RWPE2 (cell line): ENCODE measurements at regions not wholly inside any gene's neighbourhood (a gene's known extent, or its start where the extent isn't known, plus 50 kb on each side); places are given as distances from the start of the nearest gene placed in this dataset.
"Not testable (repeated sequence)": the region's sequence is repeated elsewhere in the genome, so short reads cannot be mapped to it uniquely, and the experiment has no call there.

Experiments
- ATAC-seq: fragments of 200-7000 bp; cut with Tn5 transposase; 3 replicates; pipeline ENCODE4 v1.9.1; 2021; ENCODE audit warnings: low read depth
- DNase-seq: peaks from one replicate; pipeline ENCODE4 v3.0.0-alpha.2; 2020; ENCODE audit warnings: low spot score
- H3K27ac ChIP-seq: fragments of 450-650 bp; 2 replicates; pipeline ENCODE4 v1.5.1; 2017; ENCODE audit warnings: mild to moderate bottlenecking; ENCODE audit not compliant: poor library complexity, severe bottlenecking
- H3K27me3 ChIP-seq: fragments of 250-450 bp; sonication (Bioruptor Pico); 2 replicates; pipeline ENCODE4 v1.5.1; 2021; ENCODE audit warnings: mild to moderate bottlenecking, moderate library complexity; ENCODE audit not compliant: insufficient read depth, poor library complexity, severe bottlenecking
- H3K36me3 ChIP-seq: fragments of 250-450 bp; sonication (Bioruptor Pico); 2 replicates; pipeline ENCODE4 v1.5.1; 2020; ENCODE audit warnings: low read depth, mild to moderate bottlenecking, moderate library complexity
- H3K4me1 ChIP-seq: fragments of 250-450 bp; sonication (Bioruptor Pico); 2 replicates; pipeline ENCODE4 v1.5.1; 2021; ENCODE audit warnings: mild to moderate bottlenecking, moderate library complexity; ENCODE audit not compliant: insufficient read depth, poor library complexity, severe bottlenecking
- H3K4me3 ChIP-seq: fragments of 250-450 bp; sonication (Bioruptor Pico); 2 replicates; pipeline ENCODE4 v1.5.1; 2021; ENCODE audit warnings: mild to moderate bottlenecking, moderate library complexity; ENCODE audit not compliant: severe bottlenecking
- H3K9me3 ChIP-seq: fragments of 250-450 bp; sonication (Bioruptor Pico); 2 replicates; pipeline ENCODE4 v1.5.1; 2021; ENCODE audit warnings: mild to moderate bottlenecking, moderate library complexity; ENCODE audit not compliant: severe bottlenecking
- TF ChIP-seq, protein P1 (sequence below): fragments of 450-650 bp; IDR thresholded peaks from one replicate; pipeline ENCODE4 v1.5.1; 2017; ENCODE audit warnings: mild to moderate bottlenecking, moderate library complexity; ENCODE audit not compliant: poor library complexity, severe bottlenecking

DNA sequence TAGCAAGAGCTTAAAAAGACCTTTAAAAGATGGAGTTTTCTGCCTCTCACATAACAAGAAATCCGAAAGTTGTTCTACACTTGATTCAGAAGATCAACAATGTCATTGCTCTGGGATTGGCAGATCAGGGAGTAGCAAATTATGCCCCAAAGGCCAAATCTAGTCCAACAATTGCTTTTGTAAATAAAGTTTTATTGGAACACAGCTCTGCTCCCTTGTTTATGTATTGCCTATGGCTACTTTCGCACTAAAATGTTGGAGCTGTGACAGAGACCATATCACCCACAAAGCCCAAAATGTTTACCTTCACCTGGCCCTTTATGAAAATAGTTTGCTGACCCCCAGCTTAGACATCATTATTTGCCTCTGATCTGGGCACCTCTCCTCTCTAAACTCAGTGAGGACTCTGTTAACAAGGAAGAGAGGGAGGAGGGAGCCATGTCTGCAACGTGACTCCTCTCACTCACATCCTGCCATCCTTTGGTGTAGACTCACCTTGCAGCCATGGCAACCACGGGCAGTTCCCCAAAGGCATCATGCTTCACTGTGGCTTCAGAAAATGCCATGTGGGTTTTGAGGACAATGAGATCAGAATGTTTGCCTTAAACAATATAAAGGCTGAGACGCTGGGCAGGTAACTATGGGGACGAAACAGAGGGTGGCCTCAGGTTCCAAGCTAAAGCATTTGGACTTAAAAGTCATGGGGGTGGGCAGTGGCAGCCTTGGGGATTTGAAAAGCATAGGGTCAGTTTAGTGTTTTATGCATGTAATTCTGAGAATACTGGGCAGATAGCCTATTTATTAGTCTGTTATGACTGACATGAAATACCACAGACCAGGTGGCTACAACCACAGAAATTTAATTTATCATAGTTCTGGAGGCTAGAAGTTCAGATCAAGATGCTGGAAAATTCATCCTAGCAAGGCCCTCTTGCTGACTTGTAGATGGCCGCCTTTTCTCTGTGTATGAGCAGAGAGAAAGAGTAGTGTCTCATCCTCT is 149.7 kb upstream of the TNFAIP3 start:
- ATAC-seq (peak; percentile 78; the same call in 2 of the 3 replicates), DNase-seq (peak; percentile 67)
- TF ChIP-seq, protein P1, sequence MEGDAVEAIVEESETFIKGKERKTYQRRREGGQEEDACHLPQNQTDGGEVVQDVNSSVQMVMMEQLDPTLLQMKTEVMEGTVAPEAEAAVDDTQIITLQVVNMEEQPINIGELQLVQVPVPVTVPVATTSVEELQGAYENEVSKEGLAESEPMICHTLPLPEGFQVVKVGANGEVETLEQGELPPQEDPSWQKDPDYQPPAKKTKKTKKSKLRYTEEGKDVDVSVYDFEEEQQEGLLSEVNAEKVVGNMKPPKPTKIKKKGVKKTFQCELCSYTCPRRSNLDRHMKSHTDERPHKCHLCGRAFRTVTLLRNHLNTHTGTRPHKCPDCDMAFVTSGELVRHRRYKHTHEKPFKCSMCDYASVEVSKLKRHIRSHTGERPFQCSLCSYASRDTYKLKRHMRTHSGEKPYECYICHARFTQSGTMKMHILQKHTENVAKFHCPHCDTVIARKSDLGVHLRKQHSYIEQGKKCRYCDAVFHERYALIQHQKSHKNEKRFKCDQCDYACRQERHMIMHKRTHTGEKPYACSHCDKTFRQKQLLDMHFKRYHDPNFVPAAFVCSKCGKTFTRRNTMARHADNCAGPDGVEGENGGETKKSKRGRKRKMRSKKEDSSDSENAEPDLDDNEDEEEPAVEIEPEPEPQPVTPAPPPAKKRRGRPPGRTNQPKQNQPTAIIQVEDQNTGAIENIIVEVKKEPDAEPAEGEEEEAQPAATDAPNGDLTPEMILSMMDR, result no peak
- no peaks in the 10 kb centered on the region for H3K36me3 ChIP-seq
- no peak overlapping the region for H3K27ac ChIP-seq
- no peak overlapping the region for H3K4me3 ChIP-seq
- no peaks in the 10 kb centered on the region for H3K9me3 ChIP-seq
- no peaks in the 10 kb centered on the region for H3K27me3 ChIP-seq
- H3K4me1 ChIP-seq, result no peaks in the 10 kb centered on the region

DNA sequence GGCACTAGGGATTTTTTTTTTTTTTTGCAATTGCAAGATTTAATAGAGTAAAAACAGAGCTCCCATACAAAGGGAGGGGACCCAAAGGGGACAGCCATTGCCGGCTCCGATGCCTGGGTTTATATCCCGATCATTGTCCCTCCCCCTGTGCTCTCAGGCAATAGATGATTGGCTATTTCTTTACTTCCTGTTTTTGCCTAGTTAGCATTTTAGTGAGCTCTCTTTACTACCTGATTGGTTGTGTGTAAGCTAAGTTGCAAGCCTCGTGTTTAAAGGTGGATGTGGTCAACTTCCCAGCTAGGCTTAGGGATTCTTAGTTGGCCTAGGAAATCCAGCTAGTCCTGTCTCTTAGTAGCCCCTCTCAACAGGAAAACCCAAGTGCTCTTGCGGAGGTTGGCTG is 148.2 kb upstream of the TNFAIP3 start:
- H3K4me1 ChIP-seq, result not testable (repeated sequence)

DNA sequence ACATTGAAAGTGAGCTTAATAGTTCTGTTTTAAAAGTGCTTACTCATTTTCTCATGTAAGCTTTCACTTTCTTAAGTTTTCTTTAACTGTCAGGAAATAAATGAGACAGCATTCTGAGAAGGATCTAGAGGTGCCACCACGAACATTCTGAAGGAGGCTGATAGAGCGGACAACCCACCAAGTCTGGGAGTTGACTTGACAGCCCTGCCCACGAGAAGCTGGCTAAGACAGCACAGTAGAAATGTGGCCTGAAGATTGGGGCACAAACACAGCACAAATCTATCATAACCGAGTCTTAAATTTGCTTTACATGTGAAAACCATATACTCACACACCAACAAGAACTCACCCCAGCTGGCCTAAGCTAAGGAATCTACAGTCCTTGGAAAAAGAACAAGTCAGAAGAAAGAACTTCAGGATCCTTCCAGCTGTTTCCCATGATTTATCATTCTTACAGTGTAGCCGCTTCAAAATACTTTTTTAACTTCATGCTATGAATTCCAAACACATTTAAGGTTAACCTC is 144.2 kb upstream of the TNFAIP3 start:
- no peak for DNase-seq
- H3K27ac ChIP-seq, result no peak overlapping the region

More for the DNA sequence above, 148.2 kb upstream of the TNFAIP3 start:
- not testable (repeated sequence) for DNase-seq, H3K4me3 ChIP-seq, ATAC-seq, H3K9me3 ChIP-seq, H3K27ac ChIP-seq, H3K36me3 ChIP-seq, H3K27me3 ChIP-seq

DNA sequence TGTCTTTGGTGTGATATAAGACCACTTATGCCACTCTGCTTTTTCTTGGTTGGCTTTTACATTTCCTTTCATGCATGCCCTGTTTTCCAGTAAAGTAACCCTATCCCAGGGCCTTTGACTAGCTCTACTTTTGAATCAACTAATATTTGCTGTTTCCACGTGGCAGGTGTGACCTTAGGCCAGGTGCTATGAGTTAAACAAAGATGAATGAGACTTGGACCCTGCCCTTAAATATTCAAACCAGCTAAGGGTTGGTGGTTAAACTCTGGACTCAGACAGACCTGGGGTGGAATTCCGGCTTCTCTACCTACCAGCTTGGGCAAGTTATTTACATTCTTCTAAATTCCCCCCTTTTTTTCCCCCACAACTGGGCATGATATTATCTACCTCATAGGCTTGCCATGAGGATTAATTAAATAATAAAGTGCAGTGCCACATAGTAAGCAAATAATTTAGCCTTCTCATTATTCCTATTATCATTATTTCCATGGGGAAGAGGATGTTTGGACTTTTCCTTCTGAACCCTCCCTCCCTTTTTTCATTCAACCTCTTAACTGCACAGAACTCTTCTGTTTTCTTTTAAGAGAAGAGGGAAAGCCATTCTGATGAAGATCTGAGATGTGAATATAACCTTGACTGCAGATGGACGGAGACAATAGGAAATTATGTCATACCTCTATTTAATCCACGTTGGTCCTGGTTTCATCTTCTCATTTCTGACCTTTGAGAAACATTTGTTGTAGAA is 143.6 kb upstream of the TNFAIP3 start:
- Histone ChIP-seq H3K27ac (no peak overlapping the region), H3K4me3 (no peak overlapping the region)
- TF ChIP-seq, protein P1, result no peak

More for the DNA sequence above, 144.2 kb upstream of the TNFAIP3 start:
- Histone ChIP-seq H3K4me3 (no peak overlapping the region), H3K27me3 (no peaks in the 10 kb centered on the region), H3K4me1 (peaks cover under 1% of the 10 kb centered on the region), H3K9me3 (no peaks in the 10 kb centered on the region), H3K36me3 (no peaks in the 10 kb centered on the region)
- TF ChIP-seq, protein P1, result no peak
- no peak for ATAC-seq

DNA sequence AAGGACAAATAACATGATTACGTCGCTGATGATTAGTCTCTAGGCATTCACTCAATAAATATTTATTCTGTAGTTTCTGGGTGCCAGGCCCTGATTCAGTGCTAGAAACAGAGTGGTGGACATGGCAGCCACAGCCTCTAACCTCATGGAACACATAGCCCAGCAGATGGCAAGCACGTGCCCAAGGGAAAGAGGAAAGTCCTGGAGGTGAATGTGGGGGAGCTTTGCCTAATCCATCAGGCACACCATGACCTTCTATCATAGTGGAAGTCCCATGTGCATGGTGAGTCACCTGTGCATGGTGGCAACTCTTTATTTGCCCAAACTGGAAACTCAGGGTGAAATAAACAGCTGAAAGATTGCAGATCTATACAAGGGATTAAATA is 143.0 kb upstream of the TNFAIP3 start:
- peaks cover 10% of the 10 kb centered on the region for H3K4me1 ChIP-seq
- no peaks in the 10 kb centered on the region for H3K36me3 ChIP-seq
- no peaks in the 10 kb centered on the region for H3K9me3 ChIP-seq
- no peak overlapping the region for H3K4me3 ChIP-seq
- TF ChIP-seq, protein P1, result no peak
- H3K27me3 ChIP-seq, result no peaks in the 10 kb centered on the region
- ATAC-seq, result no peak
- DNase-seq, result no peak
- H3K27ac ChIP-seq, result no peak overlapping the region

More for the DNA sequence above, 143.6 kb upstream of the TNFAIP3 start:
- Histone ChIP-seq H3K9me3 (no peaks in the 10 kb centered on the region), H3K4me1 (peaks cover 7% of the 10 kb centered on the region), H3K36me3 (no peaks in the 10 kb centered on the region), H3K27me3 (no peaks in the 10 kb centered on the region)
- DNase-seq, result no peak
- ATAC-seq, result no peak
